Epithelial cell of proximal tubule (primary cell): ENCODE measurements at regions not wholly inside any gene's neighbourhood (a gene's known extent, or its start where the extent isn't known, plus 50 kb on each side); places are given as distances from the start of the nearest gene placed in this dataset.

Experiments used
- DNase-seq: peaks from one replicate; pipeline ENCODE4 v3.0.0-alpha.2; 2011; ENCODE audit warnings: low read depth
- H3K4me3 ChIP-seq: 2 replicates; pipeline ENCODE4 v1.5.1; 2011; ENCODE audit warnings: low read depth, mild to moderate bottlenecking, low read length
- CTCF ChIP-seq: conservative IDR thresholded peaks from 2 replicates; pipeline ENCODE4 v1.5.1; 2012; ENCODE audit warnings: low read depth, mild to moderate bottlenecking, low read length

GRCh38 chr1:189681252-189681919 is 796.3 kb downstream of the BRINP3 start:
- TF ChIP-seq CTCF: no peak
- DNase-seq: no peak
- H3K4me3 ChIP-seq: no peak overlapping the region

GRCh38 chr1:189682591-189682990 is 795.1 kb downstream of the BRINP3 start:
- no peak overlapping the region for H3K4me3 ChIP-seq
- no peak for DNase-seq
- TF ChIP-seq CTCF: no peak

DNA sequence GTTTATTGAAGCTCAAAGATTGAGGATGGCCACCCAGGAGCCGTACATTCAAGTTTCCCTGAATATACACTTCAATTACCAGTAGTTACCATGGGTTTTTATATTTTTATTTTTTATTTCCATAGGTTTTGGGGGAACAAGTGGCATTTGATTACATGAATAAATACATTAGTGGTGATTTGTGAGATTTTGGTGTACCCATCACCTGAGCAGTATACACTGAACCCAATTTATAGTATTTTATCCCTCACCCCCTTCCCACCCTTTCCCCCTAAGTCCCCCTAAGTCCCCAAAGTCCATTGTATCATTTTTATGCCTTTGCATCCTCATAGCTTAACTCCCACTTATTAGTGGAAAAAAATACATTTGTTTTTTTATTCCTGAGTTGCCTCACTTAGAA is 791.4 kb downstream of the BRINP3 start:
- no peak for TF ChIP-seq CTCF
- no peak overlapping the region for H3K4me3 ChIP-seq

DNA sequence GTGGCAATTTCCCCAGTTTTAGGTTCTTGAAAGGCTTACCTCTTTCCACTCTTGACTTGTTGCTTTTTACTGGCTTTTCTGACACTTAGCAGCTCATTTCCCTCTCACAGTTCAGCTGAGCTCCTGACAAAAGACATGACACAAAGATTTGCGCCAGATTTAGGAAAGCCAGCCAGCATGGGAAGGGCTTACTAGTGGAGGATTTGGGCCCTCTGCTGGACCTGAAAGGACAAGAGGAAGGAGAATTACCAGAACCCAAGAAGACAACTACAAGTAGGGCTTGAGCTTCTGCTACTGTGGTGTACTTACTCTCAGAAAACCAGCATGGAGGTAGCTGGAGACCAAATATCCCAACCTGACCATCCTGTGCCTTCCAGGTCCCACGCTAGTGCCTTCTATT is 784.5 kb downstream of the BRINP3 start:
- DNase-seq: no peak

More for the DNA sequence above, 791.4 kb downstream of the BRINP3 start:
- DNase-seq: no peak

GRCh38 chr1:189696297-189696696 is 781.4 kb downstream of the BRINP3 start:
- TF ChIP-seq CTCF: no peak
- no peak overlapping the region for H3K4me3 ChIP-seq
- DNase-seq: no peak

More for the DNA sequence above, 784.5 kb downstream of the BRINP3 start:
- peak; percentile 33 for TF ChIP-seq CTCF
- no peak overlapping the region for H3K4me3 ChIP-seq

GRCh38 chr1:189697113-189697512 is 780.6 kb downstream of the BRINP3 start:
- H3K4me3 ChIP-seq: no peak overlapping the region
- no peak for TF ChIP-seq CTCF
- no peak for DNase-seq

- no peak for TF ChIP-seq CTCF
- no peak overlapping the region for H3K4me3 ChIP-seq
- DNase-seq: no peak
Observed at GRCh38 chr1:189701606-189702005, 776.1 kb downstream of the BRINP3 start.
